ENCODE measurements at regions not wholly inside any gene's neighbourhood (a gene's known extent, or its start where the extent isn't known, plus 50 kb on each side); places are given as distances from the start of the nearest gene placed in this dataset.

DNA sequence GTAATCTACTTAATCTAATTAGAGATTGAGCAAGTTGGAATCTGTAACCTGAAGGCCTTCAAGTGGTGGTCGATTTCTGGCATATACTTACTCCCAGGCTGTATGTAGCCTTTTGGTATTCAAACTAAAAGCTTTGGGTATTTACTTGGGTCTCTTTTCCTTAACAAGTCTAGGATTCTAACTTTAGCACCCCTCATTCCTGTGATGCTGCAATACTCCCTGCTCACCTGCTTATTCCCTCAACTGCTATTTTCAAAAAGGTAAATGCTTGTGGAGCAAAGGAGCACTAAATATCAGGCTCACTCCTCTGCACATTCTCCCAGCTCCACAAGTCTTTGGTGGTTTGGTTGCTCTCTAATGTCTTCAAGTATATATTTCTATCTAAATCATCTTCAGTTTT, 68.0 kb upstream of the CYYR1 start:
- no peak for DNase-seq

- DNase-seq: no peak
These were observed 64.2 kb upstream of the CYYR1 start for GRCh38 chr21:26637201-26637745.

DNA sequence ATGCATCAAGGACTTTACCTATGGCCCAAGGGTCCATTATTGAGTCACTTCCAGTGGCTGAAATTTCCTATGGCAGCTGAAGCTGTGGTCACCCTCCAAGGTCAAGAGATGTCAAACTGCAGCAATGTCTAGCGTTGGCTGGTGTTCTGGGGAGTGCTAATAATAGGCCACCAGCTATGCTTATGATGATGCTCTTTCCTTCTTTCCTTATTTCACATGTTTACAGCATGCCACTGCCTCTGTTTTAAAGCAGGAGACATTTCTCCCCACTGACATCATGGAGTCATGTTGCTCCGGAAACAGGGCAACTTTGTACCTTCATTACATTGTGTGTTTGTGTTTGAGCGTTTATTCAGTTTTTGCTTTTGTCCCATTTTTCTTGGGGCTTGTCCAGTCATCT, 62.6 kb upstream of the CYYR1 start:
- DNase-seq: no peak

DNA sequence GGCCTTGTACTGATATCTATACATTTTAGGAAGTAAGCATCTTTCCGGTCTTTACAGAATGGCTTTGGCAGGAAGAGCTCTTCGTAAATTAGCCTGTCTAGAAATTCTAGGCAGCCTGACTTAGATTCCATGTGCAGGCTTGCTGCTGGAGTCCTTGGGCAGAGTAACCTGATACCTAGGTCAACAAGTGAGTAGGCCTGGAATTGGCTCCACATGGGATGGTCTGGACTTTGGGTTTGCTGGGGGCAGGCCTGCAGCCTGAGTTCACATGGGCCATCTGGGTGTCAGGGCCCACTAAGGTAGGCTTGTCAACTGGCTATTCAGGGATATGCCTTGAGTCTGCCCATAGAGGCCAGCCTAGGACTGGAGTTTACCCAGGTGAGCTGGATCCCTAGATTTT, 59.6 kb upstream of the CYYR1 start:
- DNase-seq: no peak

DNA sequence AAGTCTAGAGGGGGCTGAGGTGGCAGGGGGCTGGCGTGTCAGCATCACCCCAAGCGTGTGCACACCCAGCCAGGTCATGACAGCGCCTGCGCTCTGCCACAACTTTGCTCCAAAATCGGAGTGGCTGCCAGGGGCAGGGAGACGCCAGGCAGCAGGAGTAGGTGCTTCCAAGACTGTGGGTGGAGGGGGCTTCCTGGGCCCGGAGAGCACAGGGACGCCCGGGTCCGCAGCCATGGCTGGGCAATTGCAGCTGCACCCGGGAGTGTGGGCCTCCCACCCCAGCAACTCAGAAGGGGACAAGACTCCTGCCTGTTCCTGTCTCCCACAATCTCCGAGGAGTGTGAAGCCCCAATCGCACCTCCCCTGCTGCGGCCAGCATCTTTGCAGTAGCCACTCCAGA, 53.1 kb upstream of the CYYR1 start:
- DNase-seq: no peak

GRCh38 chr21:26624983-26625519, 52.0 kb upstream of the CYYR1 start:
- no peak for DNase-seq
